Colonic mucosa (tissue), 4 donors: ENCODE measurements at regions not wholly inside any gene's neighbourhood (a gene's known extent, or its start where the extent isn't known, plus 50 kb on each side); places are given as distances from the start of the nearest gene placed in this dataset.

ENCODE experiments used
- DNase-seq: peaks from one replicate; pipeline ENCODE4 v3.0.0-alpha.2; 2020
- H3K27ac ChIP-seq: fragments of 200-600 bp; one replicate; pipeline ENCODE4 v1.8.0; 2021
- H3K27me3 ChIP-seq: fragments of 200-600 bp; one replicate; pipeline ENCODE4 v1.8.0; 2021
- H3K36me3 ChIP-seq: fragments of 200-600 bp; one replicate; pipeline ENCODE4 v1.8.0; 2021
- H3K4me1 ChIP-seq: fragments of 200-600 bp; one replicate; pipeline ENCODE4 v1.8.0; 2021; ENCODE audit warnings: mild to moderate bottlenecking
- H3K4me3 ChIP-seq: fragments of 200-600 bp; one replicate; pipeline ENCODE4 v1.8.0; 2021
- H3K9ac ChIP-seq, 2 donors: one replicate each; pipeline ENCODE4 v1.7.0; 2013; ENCODE audit warnings: control low read depth in 2 of 2, low read depth in 2 of 2, low read length in 2 of 2
- H3K9me3 ChIP-seq: fragments of 200-600 bp; one replicate; pipeline ENCODE4 v1.8.0; 2021
- intact Hi-C: fragments of 100-400 bp; cut with DNase I; formaldehyde crosslinking; loops from one replicate; pipeline ENCODE4 v1.14.1; 2022
- TF ChIP-seq, protein P1 (sequence below): fragments of 200-600 bp; IDR thresholded peaks from one replicate; pipeline ENCODE4 v1.8.0; 2022; ENCODE audit warnings: antibody characterized with exemption, mild to moderate bottlenecking
- donor health status: healthy.
- donor health status: DM: no; HTN: no; CAD: no.
- donor health status: DM: no; HTN: no; CAD: no.

DNA sequence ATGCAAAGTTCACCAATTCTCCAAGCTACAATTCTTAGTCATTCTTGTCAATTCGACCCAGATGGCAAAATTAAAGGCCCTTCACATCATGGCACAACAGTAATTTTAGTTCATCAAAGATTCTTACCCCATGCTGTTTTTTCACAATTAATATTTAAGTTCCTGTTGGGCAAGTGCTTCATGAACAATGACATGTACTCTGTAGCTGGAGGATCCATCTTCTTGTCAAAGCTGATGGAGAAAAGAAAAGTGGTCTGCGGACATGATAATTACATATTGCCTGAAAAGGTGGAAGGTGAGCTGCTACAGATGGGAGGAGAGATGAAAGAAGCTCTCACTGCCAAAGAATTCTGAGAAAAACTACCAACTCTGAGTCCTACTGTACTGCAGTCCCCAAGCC, 1370.3 kb upstream of the SLC10A2 start:
- Histone ChIP-seq H3K27me3 (no peaks in the 10 kb centered on the region), H3K27ac (no peak overlapping the region), H3K9ac (no peak overlapping the region), H3K4me1 (no peaks in the 10 kb centered on the region), H3K36me3 (no peaks in the 10 kb centered on the region), H3K9me3 (no peaks in the 10 kb centered on the region), H3K4me3 (no peak overlapping the region)
- intact Hi-C loops: no loop called here
- DNase-seq: no peak
- TF ChIP-seq, protein P1, sequence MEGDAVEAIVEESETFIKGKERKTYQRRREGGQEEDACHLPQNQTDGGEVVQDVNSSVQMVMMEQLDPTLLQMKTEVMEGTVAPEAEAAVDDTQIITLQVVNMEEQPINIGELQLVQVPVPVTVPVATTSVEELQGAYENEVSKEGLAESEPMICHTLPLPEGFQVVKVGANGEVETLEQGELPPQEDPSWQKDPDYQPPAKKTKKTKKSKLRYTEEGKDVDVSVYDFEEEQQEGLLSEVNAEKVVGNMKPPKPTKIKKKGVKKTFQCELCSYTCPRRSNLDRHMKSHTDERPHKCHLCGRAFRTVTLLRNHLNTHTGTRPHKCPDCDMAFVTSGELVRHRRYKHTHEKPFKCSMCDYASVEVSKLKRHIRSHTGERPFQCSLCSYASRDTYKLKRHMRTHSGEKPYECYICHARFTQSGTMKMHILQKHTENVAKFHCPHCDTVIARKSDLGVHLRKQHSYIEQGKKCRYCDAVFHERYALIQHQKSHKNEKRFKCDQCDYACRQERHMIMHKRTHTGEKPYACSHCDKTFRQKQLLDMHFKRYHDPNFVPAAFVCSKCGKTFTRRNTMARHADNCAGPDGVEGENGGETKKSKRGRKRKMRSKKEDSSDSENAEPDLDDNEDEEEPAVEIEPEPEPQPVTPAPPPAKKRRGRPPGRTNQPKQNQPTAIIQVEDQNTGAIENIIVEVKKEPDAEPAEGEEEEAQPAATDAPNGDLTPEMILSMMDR: no peak

DNA sequence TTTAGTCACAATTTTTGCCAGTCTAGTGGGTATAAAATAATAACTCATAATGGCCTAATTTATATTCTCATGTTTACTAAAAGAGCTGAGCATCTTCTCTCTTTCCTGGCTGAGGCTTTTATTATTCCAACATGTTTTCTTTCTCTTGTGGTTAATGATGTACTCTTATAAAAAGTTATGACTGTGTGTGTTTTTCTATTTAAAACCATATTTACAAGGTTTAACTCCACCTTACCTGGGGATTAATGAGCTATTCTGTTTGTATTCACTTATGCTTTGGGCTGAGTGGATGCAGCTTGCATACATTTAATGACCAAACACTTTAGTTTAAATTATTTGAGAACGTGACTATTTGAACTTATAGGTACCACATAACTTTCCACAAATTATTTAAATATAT, 1365.7 kb upstream of the SLC10A2 start:
- no peaks in the 10 kb centered on the region for H3K4me1 ChIP-seq
- no peaks in the 10 kb centered on the region for H3K36me3 ChIP-seq
- no peak for DNase-seq
- H3K4me3 ChIP-seq: no peak overlapping the region
- H3K9ac ChIP-seq: no peak overlapping the region
- TF ChIP-seq, protein P1: no peak
- H3K27me3 ChIP-seq: no peaks in the 10 kb centered on the region
- no peaks in the 10 kb centered on the region for H3K9me3 ChIP-seq
- intact Hi-C loops: no loop called here
- no peak overlapping the region for H3K27ac ChIP-seq

DNA sequence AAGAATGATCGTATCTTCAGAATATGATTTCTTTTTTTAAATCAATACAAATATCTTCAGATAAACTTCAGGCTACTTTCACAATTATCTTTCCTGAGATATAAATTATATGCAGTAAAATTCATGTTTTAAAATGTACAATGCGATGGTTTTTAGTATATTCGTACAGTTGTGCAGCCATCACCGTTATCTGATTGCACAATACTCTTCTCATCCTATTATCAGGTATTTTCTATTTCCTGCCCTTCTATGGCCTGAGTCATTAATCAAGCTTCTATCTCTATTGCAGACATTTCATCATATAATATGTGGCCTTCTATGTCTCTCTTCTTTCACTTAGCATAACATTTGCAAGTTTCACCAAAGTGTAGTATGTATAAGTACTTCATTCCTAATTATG, 1360.2 kb upstream of the SLC10A2 start:
- intact Hi-C loops: no loop called here
- Histone ChIP-seq H3K36me3 (no peaks in the 10 kb centered on the region), H3K4me3 (no peak overlapping the region), H3K4me1 (no peaks in the 10 kb centered on the region), H3K27me3 (no peaks in the 10 kb centered on the region), H3K9ac (no peak overlapping the region), H3K27ac (no peak overlapping the region), H3K9me3 (no peaks in the 10 kb centered on the region)
- TF ChIP-seq, protein P1: no peak
- DNase-seq: no peak

DNA sequence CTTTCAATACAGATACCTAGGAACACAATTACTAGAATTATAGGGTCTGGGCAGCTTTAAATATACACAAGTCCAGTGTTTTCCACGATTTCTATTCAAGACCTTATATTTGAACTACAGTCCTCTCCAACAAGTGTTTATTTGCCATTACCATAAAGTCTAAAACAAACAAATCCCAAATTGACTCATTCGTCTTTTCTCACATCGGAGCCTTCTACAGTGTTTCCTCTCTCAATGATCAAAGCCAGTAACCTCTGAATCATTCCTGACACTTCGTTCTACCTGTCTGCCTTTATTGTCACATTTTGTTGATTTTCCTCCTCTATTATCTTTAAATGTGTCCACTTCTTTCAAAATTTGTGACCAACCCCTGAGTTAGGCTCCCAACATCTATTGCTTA, 1356.5 kb upstream of the SLC10A2 start:
- Histone ChIP-seq H3K36me3 (no peaks in the 10 kb centered on the region), H3K9me3 (no peaks in the 10 kb centered on the region), H3K27me3 (no peaks in the 10 kb centered on the region), H3K4me3 (no peak overlapping the region), H3K4me1 (no peaks in the 10 kb centered on the region), H3K9ac (no peak overlapping the region), H3K27ac (no peak overlapping the region)
- intact Hi-C loops: no loop called here
- TF ChIP-seq, protein P1: no peak
- DNase-seq: no peak

DNA sequence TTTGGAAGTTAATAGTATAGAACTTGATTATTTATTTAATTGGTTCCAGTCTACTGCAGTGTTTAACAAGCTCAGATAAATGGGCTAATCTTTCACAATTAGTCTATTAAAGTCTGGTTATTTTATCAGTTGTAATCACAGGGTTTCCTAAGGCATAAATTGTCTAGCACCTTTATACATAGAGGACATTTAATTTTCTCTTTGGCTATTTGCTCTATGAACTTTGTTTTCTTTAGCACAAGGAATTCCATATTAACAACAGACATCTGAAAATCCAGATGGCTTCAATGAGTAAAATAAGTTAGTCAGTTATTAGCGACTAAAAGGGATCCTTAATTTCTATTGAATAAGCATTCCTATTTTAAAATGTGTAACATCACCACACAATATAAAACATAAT, 1350.8 kb upstream of the SLC10A2 start:
- Histone ChIP-seq H3K4me3 (no peak overlapping the region), H3K9me3 (no peaks in the 10 kb centered on the region), H3K4me1 (no peaks in the 10 kb centered on the region), H3K27ac (no peak overlapping the region), H3K36me3 (no peaks in the 10 kb centered on the region), H3K9ac (no peak overlapping the region), H3K27me3 (no peaks in the 10 kb centered on the region)
- DNase-seq: no peak
- intact Hi-C loops: no loop called here
- TF ChIP-seq, protein P1: no peak

DNA sequence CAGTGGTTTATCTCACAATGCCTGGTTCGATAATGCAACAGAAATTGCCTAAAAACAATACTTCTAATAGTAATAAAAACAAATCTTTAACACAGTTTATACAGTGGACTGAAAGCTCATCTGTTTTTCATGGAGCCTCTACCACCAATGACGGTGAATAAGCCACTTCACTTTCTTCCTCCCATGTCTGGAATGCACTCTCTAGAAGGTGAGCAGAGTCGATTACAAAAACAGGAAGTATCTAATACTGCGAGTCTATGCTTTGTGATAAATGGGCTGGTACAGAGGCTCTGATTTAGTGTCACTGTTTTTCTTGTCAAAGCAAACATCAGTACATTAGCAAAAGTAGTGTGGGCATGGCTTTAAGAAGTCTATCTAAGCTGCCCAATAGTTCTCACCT, 1348.6 kb upstream of the SLC10A2 start:
- TF ChIP-seq, protein P1: no peak
- H3K9me3 ChIP-seq: no peaks in the 10 kb centered on the region
- H3K27me3 ChIP-seq: no peaks in the 10 kb centered on the region
- no peak overlapping the region for H3K9ac ChIP-seq
- no peaks in the 10 kb centered on the region for H3K36me3 ChIP-seq
- no peaks in the 10 kb centered on the region for H3K4me1 ChIP-seq
- intact Hi-C loops: no loop called here
- no peak overlapping the region for H3K4me3 ChIP-seq
- DNase-seq: no peak
- no peak overlapping the region for H3K27ac ChIP-seq
